Activated naive CD8-positive, alpha-beta T cell treated with anti-CD3 and anti-CD28 coated beads, Interleukin-2, amount 50 U/mL, for 16 hours (primary cell): ENCODE measurements at regions not wholly inside any gene's neighbourhood (a gene's known extent, or its start where the extent isn't known, plus 50 kb on each side); places are given as distances from the start of the nearest gene placed in this dataset.
"Not testable (repeated sequence)": the region's sequence is repeated elsewhere in the genome, so short reads cannot be mapped to it uniquely, and the experiment has no call there.

Experiments used
- DNase-seq: peaks from one replicate; pipeline ENCODE4 v3.0.0-alpha.2; 2020; ENCODE audit warnings: low read depth, low spot score

DNA sequence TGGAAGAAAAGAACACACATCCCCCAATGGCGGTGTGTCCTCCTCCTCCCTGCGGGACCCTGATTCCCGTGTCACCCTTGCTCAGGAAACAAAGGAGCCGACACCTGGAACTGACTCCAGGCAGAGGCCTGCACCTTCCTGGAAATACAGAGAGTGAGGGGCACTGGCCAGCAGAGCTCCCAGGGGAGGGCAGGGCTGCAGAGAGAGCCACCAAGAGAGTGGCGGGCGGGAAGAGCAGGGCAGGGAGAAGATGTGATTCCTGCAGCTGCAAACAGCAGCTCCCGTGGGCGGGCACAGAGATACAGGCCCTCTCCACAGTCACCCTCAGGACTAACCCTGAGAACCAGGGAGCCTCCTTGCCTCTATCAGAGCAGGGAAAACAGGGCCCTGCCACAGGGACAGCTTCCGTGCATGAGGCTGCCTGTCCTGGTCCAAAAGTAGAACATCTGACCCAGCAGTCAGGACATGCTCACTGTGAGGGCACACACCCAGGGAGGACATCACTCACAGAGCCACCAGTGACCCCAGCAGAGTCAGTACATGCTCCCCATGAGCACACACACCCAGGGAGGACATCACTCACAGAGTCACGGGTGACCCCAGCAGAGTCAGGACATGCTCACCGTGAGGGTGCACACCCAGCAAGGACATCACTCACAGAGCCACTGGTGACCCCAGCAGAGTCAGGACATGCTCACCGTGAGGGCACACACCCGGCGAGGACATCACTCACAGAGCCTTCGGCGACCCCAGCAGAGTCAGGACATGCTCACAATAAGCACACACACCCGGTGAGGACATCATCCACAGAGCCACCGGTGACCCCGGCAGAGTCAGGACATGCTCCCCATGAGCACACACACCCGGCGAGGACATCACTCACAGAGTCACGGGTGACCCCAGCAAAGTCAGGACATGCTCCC, 193.1 kb downstream of the DLL1 start:
- DNase-seq = no peak

DNA sequence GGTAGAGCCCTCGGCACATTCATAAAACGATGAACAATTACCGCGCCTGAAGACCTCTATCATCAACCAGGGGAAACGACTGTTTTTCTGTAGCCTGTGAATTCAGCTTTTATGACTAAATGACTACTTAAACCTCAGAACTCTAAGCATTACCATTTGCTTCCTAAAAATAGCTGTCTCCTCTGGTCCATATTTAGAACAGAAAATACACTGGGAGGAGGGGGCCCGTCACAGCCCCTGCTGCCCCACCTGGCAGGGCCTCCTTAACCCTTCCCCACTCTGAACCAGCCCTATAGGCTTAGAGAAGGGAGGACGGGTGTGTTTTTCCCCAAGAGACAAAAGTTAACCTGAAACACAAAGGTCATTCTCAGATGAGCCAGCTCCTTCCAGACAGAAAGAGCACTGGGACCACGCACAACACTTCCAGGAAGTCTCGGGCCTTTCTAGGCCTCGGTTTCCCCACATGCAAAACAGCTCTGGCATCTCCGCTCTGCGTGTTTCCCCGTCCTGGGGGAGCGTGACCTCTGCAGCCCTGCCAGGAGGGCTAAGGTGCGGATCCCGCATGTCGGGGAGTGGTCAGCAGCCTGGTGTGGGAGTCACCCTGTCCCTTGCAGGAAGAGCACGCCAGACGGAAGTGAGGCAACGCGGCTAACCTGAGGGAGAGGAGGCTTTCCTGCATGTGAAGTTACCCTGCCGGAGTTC, 193.9 kb downstream of the DLL1 start:
- DNase-seq = no peak

DNA sequence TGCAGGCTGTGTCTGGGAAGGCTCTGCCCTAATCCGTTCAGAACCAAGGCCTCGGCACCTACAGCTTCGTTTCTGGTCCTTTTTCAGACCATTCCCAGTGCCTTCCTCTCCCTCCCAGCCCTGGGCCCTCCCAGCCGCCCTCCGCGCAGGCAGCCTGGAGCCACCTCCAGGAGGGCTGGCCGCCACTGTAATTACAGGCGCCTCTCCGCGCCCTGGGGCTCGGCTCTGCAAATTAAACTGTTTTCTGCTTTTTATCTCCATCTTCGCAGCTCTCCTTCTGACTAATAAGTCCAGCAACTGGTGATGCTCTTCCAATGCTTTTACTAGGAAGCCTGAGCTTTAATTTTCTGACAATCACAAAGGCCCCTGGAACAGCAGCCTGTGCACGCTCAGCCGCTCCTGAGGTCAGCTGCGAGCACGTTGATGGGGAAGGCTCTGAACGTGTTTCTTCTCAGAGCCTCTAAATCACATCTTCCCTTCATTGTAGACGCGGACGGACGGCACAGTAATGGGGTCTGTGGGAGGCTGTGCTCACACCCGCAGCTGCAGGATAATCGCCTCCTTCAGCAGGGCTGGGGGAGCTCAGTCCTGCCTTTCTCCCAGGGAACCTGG, 194.6 kb downstream of the DLL1 start:
- DNase-seq = no peak

DNA sequence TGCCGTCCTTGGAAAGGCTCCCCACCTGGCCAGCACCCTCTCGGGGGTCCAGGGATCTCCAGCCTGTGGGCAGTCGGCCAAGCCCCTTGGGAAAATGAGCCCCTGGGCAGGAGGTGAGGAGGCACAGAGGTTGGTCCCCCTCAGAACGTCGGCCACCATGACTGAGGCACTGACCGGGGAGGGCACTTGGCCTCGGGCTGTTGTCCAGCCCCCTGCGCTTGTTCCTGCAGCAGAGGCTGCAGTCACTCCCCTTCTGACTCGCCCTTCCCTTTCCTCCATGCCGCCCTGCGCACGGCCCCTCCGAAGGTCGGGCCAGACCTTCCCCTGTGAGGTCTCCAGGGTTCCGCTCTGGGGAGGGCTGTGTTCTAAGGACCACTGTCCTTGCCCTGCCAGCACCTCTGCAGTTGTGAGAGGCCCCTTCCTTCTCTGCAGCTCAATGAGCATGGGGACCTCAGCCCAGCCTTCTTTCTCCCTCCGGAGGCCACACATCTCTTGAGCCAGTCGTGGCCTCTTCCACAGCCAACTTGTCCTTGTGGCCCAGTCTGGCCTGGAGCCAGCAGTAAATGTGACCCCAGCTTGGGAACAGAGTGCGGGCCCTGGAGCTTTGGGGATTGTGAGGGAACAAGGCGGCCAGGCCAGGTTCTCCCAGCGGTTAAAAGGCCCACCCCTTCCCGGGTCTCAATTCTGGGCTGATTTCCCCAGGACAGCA, 195.5 kb downstream of the DLL1 start:
- no peak for DNase-seq

DNA sequence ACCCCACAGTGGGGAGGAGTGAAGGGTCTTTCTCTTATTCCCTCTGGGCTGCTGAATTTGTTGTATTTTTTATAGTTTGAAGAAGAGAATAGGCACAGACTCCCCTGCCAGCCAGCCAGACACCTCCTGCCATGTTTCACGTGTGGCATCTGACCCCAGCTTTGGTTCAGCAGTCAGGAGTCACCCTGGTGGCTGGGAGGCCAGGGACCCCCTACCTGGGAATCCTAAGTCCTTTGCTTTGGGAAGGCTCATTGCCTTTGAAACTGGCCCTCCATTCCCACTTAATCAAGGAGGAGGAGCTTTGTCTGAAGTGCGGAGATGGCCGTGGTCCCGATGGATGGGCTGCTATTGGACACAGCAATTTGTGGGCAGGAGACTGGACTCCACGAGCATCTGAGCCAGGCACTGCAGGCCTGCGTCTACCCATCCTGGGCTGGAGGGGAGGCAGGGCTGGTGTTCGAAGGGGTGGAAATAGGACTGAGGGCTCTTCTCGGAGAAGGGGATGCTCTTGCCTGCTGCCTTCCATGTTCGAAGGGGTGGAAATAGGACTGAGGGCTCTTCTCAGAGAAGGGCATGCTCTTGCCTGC, 196.1 kb downstream of the DLL1 start:
- no peak for DNase-seq

DNA sequence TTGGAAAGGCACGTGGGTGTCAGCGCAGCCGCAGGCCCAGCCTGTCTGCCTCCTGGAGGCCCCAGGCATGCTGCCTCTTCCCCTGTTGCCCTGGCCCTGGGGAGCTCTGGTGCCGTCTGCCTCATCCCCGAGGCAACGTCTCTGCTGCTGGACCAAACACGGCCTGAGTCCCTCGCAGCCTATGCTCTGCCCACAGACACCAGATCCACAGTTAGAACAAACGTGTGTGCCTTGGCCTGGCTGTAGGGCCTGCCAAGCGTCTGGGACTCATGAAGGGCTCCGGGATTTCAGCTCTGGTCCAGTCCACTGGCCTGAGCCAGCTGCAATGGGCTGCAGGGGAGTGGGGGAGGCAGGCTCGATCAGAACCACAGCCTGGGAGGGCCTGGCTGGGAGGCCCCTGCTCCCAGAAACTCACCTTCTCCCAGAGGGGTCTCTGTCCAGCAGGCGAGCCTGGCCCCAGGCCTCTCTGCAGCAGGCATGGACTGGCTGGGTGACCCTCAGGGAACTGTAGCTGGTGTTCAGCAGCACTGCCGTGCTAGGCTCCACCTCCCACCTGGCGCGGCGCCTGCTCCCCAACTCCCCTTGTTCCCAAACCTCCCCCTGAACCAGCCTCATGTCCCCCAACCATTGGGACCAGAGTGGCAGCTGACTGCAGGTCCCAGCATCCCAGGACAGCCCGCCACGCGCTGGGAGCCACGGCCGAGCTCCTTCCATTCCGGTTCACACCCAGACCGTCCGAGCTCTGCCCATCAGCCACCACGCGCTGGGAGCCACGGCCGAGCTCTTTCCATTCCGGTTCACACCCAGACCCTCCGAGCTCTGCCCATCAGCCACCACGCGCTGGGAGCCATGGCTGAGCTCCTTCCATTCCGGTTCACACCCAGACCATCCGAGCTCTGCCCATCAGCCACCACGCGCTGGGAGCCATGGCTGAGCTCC, 197.0 kb downstream of the DLL1 start:
- no peak for DNase-seq

DNA sequence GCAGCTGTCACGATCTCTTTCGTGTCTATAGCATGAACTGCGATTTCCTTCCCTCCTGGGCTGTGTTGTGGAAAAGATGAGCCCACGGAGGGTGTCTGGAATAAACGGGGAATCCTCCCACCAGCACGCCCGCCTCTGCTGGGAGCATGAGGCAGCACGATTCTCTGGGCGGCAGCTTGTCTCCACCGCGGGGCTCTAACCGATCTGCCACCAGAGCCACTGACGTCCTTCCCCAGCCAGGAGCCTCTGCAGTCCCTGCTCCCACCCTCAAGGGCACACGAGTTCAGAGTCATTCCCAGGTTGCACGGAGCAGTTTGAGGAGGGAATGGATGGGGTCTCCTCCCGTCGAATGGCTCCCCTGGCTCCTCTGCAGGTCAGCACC, 197.6 kb downstream of the DLL1 start:
- DNase-seq = no peak

DNA sequence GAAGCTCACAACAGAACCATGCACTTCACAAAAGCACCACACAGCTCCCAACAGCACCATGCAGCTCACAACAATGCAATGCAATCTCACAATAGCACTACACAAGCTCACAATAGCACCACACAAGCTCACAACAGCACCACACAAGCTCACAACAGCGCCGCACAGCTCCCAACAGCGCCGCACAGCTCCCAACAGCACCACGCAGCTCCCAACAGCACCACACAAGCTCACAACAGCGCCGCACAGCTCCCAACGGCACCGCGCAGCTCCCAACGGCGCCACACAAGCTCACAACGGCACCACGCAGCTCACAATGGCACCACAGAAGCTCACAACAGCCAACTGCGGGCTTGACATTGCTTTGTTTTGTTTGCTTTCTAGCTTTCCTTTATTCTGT, 198.1 kb downstream of the DLL1 start:
- DNase-seq = no peak

DNA sequence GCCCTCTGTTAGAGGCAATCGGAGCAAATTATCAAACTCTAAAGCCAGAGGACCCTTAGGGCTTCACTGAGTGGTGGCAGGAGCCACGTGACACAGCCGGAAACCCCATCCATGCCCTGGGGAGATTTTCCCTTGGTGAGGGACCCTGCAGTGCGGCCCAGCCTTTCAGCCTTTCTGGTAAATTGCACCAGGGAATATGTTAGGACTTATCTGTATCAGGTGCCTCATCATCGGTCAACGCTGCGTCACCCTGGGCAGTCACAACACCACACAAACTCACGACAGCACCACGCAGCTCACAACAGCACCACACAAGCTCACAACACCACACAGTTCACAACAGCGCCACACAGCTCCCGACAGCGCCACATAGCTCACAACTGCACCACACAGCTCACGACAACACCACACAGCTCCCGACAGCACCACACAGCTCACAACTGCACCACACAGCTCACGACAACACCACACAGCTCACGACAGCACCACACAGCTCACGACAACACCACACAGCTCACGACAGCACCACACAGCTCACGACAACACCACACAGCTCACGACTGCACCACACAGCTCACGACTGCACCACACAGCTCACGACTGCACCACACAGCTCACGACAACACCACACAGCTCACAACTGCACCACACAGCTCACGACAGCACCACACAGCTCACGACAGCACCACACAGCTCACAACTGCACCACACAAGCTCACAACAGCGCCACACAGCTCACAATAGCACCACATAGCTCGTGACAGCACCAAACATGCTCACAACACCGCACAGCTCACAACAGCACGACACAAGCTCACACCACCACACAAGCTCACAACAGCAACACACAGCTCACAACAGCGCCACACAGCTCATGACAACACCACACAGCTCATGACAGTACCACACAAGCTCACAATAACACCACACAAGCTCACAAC, 199.0 kb downstream of the DLL1 start:
- DNase-seq = no peak

DNA sequence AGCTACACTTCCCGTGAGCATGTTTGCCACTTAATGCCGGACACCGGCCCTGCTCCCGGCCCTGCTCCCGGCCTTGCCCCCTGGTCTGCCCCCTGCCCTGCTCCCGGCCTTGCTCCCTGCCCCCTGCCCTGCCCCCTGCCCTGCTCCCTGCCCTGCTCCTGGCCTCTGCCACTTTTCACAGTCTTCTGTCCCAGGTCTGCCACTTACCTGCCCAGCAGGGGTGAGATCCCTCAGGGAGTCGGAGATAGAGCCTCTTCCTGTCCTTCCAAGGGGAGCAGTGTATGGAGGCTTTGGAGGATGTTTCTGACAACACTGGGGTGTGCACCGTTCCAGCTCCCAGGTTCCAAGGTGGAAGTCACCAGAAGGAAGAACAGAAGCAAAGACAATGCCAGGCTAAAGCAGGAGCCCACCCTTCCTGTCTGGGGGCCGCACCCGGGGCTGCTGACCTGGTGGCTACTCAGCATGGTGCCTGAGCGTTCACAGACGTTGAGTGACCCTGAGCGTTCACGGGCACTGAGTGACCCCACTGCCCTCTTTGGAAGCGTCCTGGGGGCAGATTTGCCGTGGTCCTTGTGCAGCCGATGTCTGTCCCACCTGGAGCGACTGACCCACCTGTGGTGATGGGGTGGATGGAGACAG, 199.8 kb downstream of the DLL1 start:
- no peak for DNase-seq

DNA sequence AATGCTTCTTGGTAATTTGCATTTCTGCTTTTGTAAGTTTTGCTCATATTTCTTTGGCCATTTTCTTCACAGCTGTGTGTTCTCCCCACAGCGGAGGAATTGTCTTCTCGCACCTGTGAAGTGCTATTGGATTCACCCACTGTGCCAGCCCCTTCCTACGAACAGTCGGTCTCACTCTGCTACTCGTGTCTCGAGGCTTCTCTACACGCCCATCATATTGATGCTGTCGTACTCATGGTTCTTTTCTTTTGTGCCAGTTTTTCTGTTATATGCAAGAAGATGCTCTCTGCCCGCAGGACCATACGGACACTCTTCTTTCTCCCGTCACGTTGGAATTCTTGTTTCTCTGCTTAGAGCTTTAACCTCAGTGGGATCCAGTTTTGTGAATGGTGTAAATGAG, 200.3 kb downstream of the DLL1 start:
- no peak for DNase-seq

DNA sequence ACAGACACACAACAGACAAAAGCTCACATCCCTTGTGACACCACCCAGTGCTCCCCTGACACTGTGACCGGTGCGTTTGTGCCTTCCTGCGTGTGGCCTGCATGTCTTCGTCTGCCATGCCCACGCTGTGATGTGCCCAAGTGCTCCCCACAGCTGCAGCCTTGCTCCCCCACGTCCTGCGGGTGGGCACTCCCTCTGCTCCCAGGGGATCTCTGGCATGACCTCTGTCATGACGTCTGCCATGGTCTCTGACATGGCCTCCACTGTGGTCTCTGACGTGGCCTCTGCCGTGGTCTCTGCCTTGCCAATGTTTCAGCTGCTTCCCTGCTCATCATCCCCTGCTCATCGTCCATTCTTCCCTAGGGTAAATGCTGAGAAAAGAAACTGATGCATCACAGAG, 200.9 kb downstream of the DLL1 start:
- no peak for DNase-seq

DNA sequence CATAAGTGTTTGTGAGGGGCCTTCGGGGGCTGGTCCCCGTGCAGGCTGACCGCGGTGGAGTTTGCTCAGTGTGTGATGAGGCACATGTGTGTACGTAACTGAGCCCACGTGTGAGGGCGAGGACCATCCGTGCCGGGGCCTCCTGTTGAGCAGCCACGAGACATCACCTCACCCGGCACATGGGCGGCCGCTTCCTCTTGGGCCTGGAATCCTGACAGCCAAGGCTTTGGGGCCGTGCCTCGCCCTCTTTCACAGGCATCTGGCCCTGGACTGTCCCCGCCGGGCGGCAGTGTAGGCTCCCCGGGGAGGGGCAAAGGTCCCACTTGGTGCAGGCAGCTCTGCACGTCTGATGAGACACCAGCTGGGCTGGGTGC, 202.3 kb downstream of the DLL1 start:
- no peak for DNase-seq

DNA sequence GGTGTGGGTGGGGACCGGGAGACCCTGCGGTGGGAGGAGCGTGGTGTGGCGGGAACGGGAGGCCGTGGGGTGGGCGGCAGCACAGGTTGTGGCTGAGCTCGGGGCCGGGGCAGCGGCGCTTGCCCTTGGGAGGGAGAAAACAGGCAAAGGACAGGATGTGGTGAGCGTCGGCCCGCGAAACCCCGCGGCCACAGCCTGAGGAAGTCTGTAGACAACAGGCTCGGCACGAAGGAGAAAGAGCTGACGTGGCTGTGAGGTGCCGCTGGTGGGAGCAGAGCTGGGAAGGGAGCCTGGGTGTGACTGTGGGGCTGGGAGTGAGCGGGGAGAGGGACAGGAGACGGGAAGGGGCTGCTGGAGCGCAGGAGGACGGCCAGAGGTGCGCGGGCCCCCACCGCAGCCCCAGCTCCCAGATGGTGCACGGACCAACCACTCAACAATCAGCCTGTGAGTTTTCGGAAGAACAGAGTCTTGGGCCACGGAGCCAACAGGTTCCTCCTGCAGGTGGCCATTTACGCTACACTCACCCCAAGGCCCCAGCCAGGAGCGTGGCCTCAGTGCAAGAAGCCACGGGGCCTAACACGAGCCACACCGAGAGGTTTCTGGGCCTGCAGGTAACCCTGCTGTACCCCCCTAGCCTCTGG, 202.8 kb downstream of the DLL1 start:
- no peak for DNase-seq

DNA sequence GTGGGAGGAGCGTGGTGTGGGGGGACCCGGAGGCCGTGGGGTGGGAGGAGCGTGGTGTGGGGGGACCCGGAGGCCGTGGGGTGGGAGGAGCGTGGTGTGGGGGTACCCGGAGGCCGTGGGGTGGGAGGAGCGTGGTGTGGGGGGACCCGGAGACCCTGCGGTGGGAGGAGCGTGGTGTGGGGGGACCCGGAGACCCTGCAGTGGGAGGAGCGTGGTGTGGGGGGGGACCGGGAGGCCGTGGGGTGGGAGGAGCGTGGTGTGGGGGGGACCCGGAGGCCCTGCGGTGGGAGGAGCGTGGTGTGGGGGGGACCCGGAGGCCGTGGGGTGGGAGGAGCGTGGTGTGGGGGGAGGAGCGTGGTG, 203.5 kb downstream of the DLL1 start:
- not testable (repeated sequence) for DNase-seq

DNA sequence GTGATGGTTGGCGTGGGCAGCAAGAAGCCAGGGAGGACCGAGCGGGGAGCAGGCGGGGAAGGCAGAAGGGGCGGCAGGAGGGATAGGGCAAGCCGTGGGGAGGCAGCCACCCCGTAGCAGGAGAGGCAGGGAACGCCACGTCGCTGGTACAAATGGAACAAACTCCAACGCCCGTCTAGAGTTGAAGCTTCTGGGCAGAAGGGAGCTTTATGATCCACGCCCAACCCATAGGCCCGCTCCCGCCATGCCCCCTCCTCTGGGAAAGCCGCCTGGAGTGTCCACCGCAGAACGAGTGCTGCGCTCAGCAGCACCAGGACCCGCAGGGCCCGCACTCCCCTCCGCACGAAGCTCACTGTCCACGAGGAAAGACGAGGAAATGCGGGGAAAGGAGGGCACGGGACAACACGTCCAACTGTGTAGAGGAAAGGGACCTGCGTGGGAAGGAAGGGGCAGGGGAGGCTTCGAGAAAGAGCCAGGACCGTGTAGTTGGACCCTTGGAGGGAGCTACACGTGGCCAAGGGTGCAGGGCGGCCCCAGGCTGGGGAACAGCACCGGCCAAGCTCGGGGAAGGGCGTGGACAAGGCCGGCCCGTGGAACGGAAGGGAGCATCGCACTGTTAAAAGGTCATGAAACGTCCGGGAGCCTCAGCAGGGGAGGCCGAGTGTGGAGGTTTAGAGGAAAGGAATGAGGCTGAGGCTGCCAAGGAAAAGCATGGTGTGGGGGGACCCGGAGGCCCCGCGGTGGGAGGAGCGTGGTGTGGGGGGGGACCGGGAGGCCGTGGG, 204.0 kb downstream of the DLL1 start:
- DNase-seq = no peak

DNA sequence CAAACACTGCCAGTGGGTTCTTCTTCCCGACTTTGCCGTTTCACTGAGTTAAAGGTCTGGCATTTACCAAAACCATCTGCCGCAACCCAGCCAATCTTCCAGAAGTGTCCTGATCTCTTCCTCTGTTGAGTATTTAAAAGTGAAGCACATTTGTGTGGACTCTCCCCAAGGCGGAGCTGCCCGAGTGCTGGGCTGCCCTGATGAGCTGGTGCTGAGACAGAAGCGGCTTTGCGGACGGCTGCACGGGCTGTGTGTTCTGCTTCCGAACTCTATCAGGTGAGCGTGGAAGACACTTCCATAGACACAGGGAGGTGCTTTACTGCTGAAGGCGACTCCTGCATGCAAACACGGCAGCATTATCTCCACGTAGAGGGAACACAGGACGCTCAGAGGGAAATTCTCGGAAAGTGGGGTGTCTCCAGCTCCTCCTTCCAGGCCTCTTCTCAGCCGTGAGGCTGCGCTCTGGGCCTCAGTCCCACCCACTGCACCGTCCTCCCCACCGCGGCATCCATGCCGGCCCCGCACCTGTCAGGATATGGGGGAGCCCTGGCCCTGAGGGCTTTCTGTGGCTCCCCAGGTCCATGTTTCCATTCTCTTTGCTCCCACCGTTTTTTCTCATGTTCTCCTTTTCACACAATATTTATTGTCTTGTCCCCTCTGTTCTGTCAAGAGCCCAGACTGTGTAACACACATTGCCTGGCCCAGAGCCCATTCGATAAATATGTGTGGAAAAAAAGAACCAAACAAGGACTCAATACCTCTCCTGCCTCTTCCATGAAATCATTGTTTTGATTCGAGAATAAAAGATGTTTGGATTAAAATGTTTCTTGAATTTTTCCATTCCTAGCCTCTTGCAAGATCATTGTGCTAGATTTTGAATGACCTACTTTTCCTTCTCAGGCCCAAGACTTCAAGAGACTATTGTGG, 205.1 kb downstream of the DLL1 start:
- no peak for DNase-seq
